ENCODE measurements at regions not wholly inside any gene's neighbourhood (a gene's known extent, or its start where the extent isn't known, plus 50 kb on each side); places are given as distances from the start of the nearest gene placed in this dataset.

DNA sequence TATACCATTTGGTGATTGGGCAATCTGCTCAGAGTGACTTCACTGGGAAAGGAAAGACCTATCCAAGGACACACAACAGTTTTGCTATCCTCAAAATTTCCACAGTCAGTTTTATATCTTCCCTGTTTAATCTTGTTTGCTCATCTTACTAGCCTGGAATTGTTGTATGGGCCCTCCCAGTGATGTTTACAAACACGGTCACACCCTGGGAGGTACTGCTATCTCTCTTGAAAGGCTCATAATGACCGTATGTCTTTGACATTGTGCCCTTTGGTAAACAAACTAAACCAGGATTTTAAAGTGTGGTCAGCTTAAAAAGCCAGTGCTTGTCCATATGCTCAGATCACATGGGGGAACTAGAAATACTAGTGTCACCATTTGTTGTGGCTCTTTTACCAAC, 277.0 kb downstream of the CDH2 start:
- DNase-seq (ENCODE audit: low read depth) = no peak

DNA sequence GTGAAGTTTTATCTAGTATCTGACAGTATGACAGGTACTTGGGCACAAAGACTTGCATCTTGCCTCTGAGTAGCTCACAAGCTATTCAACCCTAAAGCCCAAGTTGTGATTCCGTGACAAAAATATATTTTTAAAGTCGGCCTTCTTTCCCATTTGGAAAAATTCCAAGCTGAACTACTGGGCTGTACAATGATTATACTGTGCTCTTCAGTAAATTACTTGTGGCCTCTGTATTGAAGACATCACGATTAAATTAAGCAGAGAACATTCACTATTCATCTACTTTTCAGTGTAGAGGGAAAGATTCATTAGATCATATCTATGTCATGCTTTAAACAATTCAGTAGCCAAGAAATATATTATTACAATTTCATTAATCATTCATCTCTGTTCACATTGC, 282.2 kb downstream of the CDH2 start:
- no peak for DNase-seq (ENCODE audit: low read depth)

DNA sequence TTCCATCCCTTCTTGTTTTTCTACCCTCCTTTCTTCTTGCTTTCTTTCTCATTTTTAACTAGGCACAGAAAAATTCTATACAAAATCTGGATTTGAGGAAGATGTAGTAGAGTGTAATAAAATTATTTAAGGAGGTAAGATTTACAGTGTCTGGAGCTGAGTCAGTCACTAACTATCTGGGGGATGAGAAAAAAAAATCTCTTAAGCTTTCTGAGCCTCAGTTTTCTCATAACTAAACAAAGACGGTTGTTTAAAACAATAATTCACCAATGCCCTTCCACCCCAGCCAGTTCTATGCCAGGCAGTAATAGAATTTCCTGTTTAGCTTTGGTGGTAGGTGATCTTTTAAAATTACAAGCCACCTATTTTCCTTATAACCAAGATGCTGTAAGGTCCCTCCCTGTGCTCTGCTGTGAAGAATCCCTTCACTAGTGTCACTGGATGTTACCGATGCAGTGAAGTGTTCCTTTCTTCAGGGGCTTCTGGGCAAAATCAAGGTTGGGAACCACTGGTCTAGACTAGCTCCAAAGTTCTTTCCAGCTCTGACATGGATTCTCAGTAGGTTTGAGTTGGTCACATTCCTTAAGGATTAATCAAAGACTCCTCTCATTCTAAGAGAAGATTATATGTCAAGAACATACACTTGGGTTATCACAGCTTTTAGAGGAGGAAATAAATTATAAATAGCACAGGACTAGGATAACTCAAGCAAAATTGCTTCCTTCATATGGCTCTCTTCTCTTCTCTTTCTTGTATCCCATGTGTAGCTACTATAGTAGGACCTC, 289.0 kb downstream of the CDH2 start:
- no peak for DNase-seq (ENCODE audit: low read depth)

DNA sequence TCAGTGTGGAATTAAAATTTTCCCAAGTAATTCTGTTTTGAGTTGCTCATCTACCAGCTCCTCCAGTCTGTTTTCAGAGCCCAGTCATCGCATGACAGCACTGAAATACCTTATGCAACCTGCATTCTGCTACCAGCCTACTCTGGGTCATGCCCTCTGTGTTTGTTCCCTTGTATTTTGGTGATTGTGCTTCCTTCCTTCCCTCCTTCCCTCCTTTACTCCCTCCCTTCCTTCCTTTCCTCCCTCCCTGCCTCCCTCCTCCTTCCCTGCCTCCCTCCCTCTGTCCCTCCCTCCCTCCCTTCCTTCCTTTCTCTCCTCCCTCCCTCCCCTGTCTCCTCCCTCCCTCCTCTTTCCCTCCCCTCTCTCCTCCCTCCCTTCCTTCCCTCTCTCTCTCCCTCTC, 289.6 kb downstream of the CDH2 start:
- no peak for DNase-seq (ENCODE audit: low read depth)

DNA sequence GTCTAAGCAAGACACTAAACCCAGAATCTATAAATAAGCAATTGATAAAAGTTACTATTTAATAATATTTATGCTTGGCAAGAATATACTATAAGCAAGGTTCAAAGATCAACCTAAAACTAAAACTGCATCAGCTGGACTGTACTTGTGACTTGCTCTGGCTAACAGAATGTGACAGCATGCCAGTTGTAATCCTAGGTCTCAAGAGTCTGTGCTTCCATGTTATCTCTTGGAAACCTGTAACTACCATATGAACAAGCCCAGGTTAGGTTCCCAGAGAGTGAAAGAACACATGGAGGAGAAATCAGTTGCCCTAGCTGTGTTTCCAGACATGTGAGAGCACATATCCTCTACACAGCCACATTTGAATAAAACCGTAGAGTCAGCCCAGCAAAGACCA, 297.4 kb downstream of the CDH2 start:
- no peak for DNase-seq (ENCODE audit: low read depth)

DNA sequence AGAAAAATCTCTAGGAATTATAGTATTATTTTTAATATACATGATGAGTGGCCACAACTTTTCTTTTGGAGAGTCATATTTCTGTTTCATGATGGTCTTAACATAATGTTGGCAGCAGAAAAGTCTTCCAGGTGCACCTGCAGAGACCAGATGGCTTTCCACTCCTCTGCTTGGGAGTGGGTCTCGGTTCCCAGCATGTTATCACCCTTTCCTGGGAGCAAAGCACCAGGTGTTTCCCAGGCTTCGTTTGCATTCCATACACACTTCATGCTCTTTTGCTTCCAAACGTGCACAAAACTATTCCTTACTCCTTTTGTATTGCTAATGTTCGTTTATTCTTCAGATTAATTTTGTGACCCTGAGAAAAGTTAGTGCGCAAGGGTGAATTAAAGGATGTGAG, 305.2 kb downstream of the CDH2 start:
- DNase-seq (ENCODE audit: low read depth) = no peak

DNA sequence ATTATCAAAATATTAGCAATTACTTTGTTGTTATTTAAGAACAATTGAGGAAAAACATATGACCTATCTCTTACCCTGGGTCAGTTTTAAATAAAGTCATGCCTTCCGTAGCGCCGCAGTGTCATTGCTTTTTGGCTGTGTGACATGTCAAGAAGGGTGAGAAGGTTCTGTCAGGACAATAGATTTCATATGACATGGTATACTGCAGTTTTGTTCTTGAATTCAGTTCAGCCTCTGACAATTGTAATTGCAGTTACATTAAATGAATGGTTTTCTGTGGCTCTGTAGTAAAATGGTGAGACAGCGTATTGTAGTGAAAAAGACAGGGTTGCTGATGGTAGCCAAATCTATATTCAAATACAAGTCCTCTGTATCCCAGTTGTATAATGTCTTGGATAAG, 307.2 kb downstream of the CDH2 start:
- DNase-seq (ENCODE audit: low read depth) = no peak

DNA sequence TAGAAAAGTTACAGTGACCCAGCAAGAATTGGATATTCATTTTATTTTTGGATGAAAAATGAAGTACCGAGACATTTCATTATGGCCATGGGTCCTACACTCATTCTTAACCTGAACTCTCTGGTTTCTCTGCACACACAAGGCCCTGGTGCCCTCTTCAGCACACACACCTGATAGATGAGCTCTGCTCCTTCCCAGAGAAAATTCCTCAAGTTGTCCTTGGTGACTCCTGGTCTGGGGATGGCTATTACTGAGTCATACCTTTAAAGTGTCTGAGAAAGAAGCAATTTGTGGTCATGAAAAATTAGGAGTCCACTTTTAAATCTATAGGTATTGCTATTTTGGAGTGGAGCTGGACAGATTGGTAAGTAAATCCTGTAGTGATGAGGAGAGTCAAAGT, 311.5 kb downstream of the CDH2 start:
- no peak for DNase-seq (ENCODE audit: low read depth)

DNA sequence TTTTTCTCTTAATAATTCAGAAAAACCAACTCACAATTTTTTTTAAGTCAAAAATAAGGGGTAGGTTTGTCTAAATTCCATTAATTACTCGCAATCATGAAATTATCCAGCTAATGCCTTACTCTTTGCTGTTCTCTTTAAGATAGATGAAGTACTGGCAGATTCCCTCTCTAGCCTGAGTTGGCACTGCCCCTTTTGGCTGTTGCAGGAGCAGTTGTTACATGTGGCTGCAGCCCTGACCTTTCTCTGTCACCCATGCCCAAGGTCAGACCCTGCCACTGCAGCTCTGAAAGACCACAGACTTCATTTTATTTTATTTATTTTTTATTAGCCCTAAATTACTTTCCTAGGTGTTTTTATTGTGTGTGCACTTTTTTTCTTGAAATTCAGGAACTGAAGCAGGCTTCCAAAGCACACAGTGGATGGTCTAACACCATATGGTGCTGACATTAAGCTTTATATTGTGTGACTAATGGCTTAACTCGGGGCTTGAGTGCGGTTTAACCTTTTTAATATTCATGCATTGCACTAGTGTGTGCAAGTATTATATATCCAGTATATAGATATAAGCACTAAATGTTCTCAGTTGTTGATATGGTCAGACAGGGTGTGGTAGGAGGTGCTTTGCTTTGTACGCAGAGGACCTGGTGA, 313.0 kb downstream of the CDH2 start:
- peak; percentile 57 for DNase-seq (ENCODE audit: low read depth)

DNA sequence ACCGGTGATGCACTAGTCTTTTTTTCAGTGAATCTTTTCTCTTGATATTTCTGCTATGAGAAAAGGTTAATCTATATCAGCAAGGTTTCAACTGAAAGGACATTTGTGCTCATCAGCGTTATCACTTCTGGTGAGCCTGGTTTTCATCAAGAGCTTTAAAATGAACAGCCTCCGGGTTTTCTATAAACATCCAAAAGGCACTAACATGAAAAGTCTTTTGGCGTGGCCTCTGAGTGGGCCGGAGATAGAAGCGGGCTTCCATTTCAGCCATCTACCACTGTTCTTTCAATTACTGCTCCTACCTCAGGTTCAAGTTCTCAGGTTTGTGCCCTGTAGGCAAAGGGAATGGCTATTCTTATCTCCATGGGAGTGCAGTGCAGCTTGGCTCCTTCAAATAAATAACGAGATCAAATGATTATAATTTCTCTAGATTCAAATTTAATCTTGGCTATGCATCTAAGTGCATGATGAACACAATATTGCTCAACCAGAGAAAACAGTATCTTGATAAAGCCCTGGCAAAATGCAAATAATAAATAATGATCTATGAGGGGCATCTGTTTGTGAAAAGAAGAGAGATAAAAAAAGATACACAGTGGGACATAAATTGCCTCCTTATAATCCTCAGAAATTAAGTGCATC, 314.8 kb downstream of the CDH2 start:
- no peak for DNase-seq (ENCODE audit: low read depth)

DNA sequence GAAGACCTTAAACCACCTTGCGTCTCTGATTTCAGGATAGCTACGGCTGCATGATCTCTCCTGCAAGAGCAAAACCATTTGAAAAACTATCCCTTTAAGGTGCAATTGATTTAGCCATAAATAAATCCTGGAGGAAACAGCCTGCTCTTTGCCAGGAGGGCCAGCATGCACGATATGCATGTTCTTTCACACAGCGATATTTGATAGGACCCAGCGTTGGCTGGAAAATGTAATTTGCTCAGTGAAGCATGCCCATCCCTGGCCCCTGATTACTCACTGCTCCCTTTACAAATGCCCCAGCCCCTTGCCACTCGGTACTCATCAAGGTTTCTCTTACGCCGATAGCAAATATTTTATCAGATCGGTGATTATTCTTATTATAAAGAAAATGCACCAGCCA, 315.4 kb downstream of the CDH2 start:
- DNase-seq (ENCODE audit: low read depth) = no peak

DNA sequence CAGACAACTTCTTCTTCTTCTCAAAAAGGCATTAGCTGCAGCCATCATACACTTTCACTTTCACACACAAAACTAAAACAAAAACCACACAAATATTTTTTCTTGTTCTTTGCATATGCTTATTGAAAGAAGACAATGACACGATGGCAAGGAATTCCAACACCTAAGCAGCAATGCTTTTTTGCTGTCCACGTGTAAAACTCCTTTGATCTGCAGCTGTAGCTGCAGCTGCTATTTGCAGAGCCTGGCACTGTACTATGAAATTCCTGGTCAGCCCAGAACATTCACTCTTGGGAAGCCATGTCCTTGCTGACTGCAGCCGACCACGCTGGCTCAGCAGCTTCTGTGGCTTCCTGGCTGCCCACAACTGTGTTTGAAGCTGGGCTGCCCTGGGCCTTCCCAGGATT, 316.2 kb downstream of the CDH2 start:
- DNase-seq (ENCODE audit: low read depth) = peak; percentile 96

DNA sequence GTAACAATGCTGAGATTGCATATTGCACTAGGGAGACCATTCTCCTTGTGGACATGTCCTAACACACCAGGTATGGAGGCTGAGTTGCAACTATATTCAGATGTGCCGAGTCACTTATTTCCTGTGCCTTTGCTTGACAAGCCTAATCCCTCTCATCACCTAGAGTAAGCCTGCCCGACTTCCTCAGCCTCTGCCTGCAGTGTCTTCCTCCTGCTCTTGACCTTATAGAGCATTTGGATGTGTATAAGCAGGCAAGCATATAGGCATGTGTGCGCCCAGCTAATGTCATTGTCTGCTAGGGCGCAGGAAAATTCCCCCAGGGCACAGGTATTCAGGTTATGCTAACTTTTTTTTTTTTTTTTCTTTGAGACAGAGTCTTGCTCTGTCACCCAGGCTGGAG, 316.9 kb downstream of the CDH2 start:
- DNase-seq (ENCODE audit: low read depth) = no peak

DNA sequence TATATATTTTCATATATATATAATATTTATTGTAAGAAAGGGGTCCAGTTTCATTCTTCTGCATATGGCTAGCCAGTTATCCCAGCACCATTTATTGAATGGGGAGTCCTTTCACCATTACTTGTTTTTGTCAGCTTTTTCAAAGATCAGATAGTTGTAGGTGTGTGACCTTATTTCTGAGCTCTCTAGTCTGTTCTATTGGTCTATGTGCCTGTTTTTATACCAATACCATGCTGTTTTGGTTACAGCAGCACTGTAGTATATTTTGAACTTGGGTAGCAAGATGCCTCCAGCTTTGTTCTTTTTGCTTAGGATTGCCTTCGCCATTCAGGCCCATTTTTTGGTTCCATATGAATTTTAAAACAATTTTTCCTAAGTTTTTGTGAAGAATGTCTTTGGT, 320.1 kb downstream of the CDH2 start:
- DNase-seq (ENCODE audit: low read depth) = no peak

DNA sequence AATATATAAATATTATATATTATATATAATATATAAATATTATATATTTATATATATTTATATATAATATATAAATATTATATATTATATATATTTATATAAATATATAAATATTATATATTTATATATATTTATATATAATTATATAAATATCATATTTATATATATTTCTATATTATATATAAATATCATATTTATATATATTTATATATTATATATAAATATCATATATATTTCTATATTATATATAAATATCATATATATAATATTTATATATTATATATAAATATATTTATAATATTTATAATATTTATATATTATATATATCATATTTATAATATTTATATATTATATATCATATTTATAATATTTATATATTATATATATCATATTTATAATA, 321.4 kb downstream of the CDH2 start:
- no peak for DNase-seq (ENCODE audit: low read depth)

DNA sequence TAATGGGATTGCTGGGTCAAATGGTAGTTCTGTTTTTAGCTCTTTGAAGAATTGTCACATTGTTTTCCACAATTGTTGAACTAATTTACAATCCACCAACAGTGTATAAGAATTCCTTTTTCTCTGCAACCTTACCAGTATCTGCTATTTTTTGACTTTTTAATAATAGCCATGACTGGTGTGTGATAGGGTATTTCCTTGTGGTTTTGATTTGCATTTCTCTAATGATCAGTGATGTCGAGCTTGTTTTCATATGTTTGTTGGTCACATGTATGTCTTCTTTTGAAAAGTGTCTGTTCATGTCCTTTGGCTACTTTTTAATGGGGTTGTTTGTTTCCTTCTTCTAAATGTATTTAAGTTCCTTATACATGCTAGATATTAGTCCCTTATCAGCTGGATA, 322.3 kb downstream of the CDH2 start:
- DNase-seq (ENCODE audit: low read depth) = no peak

DNA sequence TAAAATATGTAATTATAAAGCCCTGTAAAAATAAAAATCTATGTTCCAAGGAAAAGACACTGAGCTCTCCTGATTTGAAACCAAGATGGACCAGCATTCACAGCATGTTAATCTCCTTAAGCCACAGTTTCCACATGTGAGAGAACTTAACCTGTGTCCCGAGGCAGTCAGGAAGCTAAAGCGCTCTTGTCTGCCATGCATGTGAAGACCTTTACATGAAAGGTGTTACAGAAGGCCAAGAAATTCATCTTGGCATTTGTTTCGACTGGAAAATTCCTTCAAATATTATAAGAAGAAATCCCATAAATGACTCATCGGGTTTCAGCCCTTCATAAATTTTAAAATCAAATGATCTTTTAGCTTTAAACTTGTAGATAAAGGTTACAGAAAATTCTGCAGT, 328.6 kb downstream of the CDH2 start:
- DNase-seq (ENCODE audit: low read depth) = no peak

DNA sequence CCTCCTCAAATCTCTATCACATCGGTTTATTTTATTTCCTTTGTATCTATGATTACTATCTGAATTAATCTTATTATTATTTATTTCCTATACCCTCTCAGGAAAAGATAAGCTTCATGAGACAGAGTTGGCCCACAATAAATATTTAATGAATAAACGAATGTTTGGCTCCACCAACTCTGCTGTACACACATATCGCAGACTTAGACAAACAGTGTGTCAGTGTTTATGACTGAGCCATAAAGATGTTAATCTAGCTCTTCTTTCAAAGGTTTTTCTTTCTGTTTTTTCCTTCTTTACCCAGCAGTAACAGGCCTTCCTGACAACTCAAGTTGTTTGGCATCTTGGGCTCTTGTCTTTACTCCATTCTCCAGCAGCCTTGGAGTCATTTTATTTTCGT, 329.5 kb downstream of the CDH2 start:
- no peak for DNase-seq (ENCODE audit: low read depth)

DNA sequence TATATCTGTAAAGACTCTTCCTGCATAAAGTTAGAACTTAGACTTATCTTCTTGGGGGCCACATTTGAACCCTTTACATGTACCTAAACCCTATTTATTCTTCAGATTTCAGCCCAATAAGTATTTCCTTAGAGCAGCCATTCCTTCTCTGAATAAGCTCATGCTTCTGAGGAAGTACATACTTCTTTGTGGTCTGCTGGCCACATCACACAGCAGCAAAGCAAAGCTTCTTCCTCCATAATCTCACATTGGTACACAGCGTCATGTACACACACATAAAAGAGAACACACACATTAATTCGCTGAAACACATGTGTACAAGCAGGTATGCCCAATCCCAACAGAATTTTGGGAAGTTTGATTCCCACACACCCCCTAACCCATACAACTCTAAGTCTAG, 331.0 kb downstream of the CDH2 start:
- DNase-seq (ENCODE audit: low read depth) = no peak

DNA sequence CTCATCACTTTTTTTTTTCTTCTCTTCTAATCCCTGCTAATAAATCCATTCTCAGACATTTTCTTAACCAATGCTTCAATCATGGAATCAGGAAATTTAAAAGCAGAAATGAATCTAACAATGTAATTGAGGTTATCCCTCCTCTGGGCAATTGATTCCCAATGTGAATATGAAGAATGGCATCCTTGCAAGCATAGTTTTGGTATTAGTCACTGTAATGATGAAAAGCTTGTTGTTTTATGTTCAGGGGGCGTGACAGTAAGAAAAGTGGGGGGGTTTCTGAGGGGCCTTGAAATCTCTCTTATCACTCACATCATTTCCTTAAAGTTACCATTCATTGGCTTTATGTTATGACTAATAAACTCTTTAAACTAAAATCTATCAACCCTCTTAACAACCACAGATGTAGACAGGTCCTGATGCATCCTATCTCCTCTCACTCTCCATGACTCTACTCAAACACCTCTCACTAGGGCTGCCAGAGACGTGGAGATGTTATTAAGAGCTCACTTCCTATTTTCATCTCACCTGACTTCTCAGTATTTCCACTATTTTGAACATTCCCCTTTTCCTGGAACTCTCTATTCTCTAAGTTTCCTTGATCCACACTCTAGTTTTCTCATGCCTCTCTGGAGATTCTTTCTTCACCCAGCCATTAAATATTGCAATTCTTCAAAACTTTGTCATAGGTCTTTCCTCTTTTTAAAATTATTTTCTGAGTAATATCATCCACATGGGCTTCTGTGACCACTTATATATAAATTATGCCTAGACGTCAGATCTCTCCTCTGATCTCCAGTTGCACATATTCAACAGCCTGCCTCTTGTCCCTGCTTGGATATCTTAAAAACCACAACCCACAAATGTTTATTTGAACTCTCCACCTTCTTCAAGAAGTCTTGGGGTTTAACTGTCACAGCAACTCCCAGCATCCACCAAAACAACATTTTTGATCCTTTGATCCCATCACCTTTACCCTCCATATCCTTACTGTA, 332.9 kb downstream of the CDH2 start:
- peak; percentile 52 for DNase-seq (ENCODE audit: low read depth)

DNA sequence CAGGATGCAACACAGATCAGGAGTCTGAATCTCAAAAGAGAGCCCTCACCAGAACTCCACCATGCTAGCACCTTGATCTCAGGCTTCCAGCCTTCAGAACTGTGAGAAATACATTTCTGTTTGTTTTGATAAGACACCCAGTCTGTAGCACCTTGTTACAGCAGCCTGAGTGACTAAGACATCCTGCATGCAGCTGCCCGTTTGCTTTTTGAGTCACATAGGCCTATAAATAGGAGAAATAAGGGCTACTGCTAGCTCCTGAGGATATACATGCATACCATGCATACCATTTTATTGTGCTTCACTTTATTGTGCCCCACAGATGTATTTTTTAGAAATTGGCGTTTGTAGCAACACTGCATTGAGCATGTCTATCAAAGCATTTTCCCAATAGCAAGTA, 337.8 kb downstream of the CDH2 start:
- DNase-seq (ENCODE audit: low read depth) = peak; percentile 47

DNA sequence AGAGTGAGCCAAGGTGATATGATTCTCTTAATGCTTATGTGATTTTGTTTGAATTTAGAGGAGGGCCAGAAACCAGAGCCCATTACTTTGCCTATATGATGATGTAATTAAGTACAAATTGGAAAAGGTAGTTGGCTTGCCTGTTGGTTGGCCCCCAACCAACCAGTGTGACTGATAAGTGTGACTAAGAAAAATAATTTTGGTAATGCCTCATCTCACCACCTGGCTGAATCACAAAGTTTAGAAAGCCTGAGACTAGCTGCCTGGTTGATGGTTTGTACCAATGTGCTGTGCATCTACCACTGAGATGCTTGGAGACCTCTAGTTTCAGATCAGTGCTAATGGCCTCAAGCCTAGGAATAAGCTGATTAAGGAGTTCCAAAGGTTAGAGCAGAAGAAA, 338.7 kb downstream of the CDH2 start:
- no peak for DNase-seq (ENCODE audit: low read depth)

All from myocyte (in vitro differentiated cells).